ENCODE measurements at regions not wholly inside any gene's neighbourhood (a gene's known extent, or its start where the extent isn't known, plus 50 kb on each side); places are given as distances from the start of the nearest gene placed in this dataset.
"Not testable (repeated sequence)": the region's sequence is repeated elsewhere in the genome, so short reads cannot be mapped to it uniquely, and the experiment has no call there.

- no peak for DNase-seq
Measured at GRCh38 chr22:47356511-47357011, 594.1 kb downstream of the TBC1D22A start.

GRCh38 chr22:47355776-47356510 is 593.5 kb downstream of the TBC1D22A start:
- DNase-seq = no peak

- DNase-seq = no peak
Measured at GRCh38 chr22:47355388-47355725, 592.9 kb downstream of the TBC1D22A start.

- DNase-seq = no peak
Measured at GRCh38 chr22:47354668-47355387, 592.4 kb downstream of the TBC1D22A start.

GRCh38 chr22:47352920-47353700 is 590.7 kb downstream of the TBC1D22A start:
- no peak for DNase-seq

- no peak for DNase-seq
Measured at GRCh38 chr22:47351836-47352579, 589.6 kb downstream of the TBC1D22A start.

- DNase-seq = not testable (repeated sequence)
Measured at GRCh38 chr22:47346287-47346686, 583.8 kb downstream of the TBC1D22A start.

GRCh38 chr22:47345025-47345424 is 582.6 kb downstream of the TBC1D22A start:
- DNase-seq = no peak

- no peak for DNase-seq
Measured at GRCh38 chr22:47344414-47344813, 582.0 kb downstream of the TBC1D22A start.

- DNase-seq = no peak
Measured at GRCh38 chr22:47343611-47344010, 581.2 kb downstream of the TBC1D22A start.

- DNase-seq = no peak
Measured at GRCh38 chr22:47342446-47342845, 580.0 kb downstream of the TBC1D22A start.

GRCh38 chr22:47341464-47341863 is 579.0 kb downstream of the TBC1D22A start:
- no peak for DNase-seq

- DNase-seq = no peak
Measured at GRCh38 chr22:47340851-47341436, 578.5 kb downstream of the TBC1D22A start.

- DNase-seq = peak; percentile 47
Measured at GRCh38 chr22:47337161-47337621, 574.7 kb downstream of the TBC1D22A start.

- no peak for DNase-seq
Measured at GRCh38 chr22:47335958-47336357, 573.5 kb downstream of the TBC1D22A start.

GRCh38 chr22:47335460-47335859 is 573.0 kb downstream of the TBC1D22A start:
- DNase-seq = no peak

- DNase-seq = no peak
Measured at GRCh38 chr22:47334601-47335000, 572.2 kb downstream of the TBC1D22A start.

GRCh38 chr22:47333625-47334024 is 571.2 kb downstream of the TBC1D22A start:
- DNase-seq = peak; percentile 64

- DNase-seq = no peak
Measured at GRCh38 chr22:47332246-47332980, 570.0 kb downstream of the TBC1D22A start.

- no peak for DNase-seq
Measured at GRCh38 chr22:47331750-47332149, 569.3 kb downstream of the TBC1D22A start.
